Caco-2 (cell line): ENCODE measurements at regions not wholly inside any gene's neighbourhood (a gene's known extent, or its start where the extent isn't known, plus 50 kb on each side); places are given as distances from the start of the nearest gene placed in this dataset.
A peak's percentile ranks its signal among the peaks of the same experiment; 100 is the strongest.
"Not testable (repeated sequence)": the region's sequence is repeated elsewhere in the genome, so short reads cannot be mapped to it uniquely, and the experiment has no call there.

Source experiments
- BruUV-seq: library from RNA; stranded (reverse); fragments of 400-500 nt; replicated peaks from 2 replicates; lab custom pipeline; 2021; lab: Mats Ljungman, UMichigan
- CTCF ChIA-PET: fragments of 300-600 bp; sonication (Branson Sonifier 250); formaldehyde crosslinking; loops from one replicate; lab custom pipeline; 2022; ENCODE audit warnings: antibody characterized with exemption; lab: Charles Lee
- POLR2A ChIA-PET: fragments of 300-600 bp; sonication (Branson Sonifier 250); formaldehyde crosslinking; loops from one replicate; lab custom pipeline; 2022; ENCODE audit warnings: antibody characterized with exemption; lab: Charles Lee
- DNase-seq, 2 experiments: peaks; one replicate each; pipeline versions ENCODE4 v3.0.0 to v3.0.0-alpha.2; 2020 to 2022
- H3K27me3 ChIP-seq: replicated peaks from 2 replicates; pipeline ENCODE4 v1.6.0; 2011; ENCODE audit warnings: low read length; ENCODE audit not compliant: control insufficient read depth, insufficient read depth
- H3K36me3 ChIP-seq: 2 replicates; pipeline ENCODE4 v1.5.1; 2011; ENCODE audit warnings: low read length; ENCODE audit not compliant: control insufficient read depth, insufficient read depth
- H3K4me1 ChIP-seq: fragments of 250-450 bp; sonication (Bioruptor Pico); 2 replicates; pipeline ENCODE4 v1.5.1; 2020; ENCODE audit warnings: mild to moderate bottlenecking
- H3K4me3 ChIP-seq: 2 replicates; pipeline ENCODE4 v1.5.1; 2011; ENCODE audit warnings: low read depth, mild to moderate bottlenecking, control low read depth, low read length
- H3K9me3 ChIP-seq: fragments of 250-450 bp; sonication (Bioruptor Pico); 2 replicates; pipeline ENCODE4 v1.5.1; 2020; ENCODE audit warnings: mild to moderate bottlenecking, moderate library complexity
- H3K27ac Mint-ChIP-seq: one replicate; pipeline ENCODE4 v1.8.0; 2022; ENCODE audit warnings: mixed read lengths; ENCODE audit not compliant: unreplicated experiment
- H3K27me3 Mint-ChIP-seq: one replicate; pipeline ENCODE4 v1.8.0; 2022; ENCODE audit warnings: mixed read lengths; ENCODE audit not compliant: insufficient read depth, unreplicated experiment
- H3K36me3 Mint-ChIP-seq: one replicate; pipeline ENCODE4 v1.8.0; 2022; ENCODE audit warnings: mild to moderate bottlenecking, mixed read lengths; ENCODE audit not compliant: insufficient read depth, unreplicated experiment
- H3K4me1 Mint-ChIP-seq: one replicate; pipeline ENCODE4 v1.8.0; 2022; ENCODE audit warnings: low read depth, mixed read lengths; ENCODE audit not compliant: unreplicated experiment
- H3K4me3 Mint-ChIP-seq: one replicate; pipeline ENCODE4 v1.8.0; 2022; ENCODE audit warnings: mild to moderate bottlenecking, moderate library complexity, mixed read lengths; ENCODE audit not compliant: unreplicated experiment
- H3K9me3 Mint-ChIP-seq: one replicate; pipeline ENCODE4 v1.8.0; 2022; ENCODE audit warnings: mixed read lengths; ENCODE audit not compliant: unreplicated experiment
- CTCF ChIP-seq, 2 experiments: fragments of 200-600 bp in 1 of 2; IDR thresholded peaks; 1 replicate in 1 of 2; 2 replicates in 1 of 2; pipeline versions ENCODE4 v1.5.1 to v1.8.0; 2011 to 2022; ENCODE audit warnings: antibody characterized with exemption in 1 of 2, control low read depth in 1 of 2, inconsistent platforms in 1 of 2, low read depth in 1 of 2, low read length in 1 of 2, mild to moderate bottlenecking in 1 of 2, moderate library complexity in 1 of 2; ENCODE audit not compliant: insufficient read depth in 1 of 2, severe bottlenecking in 1 of 2, unreplicated experiment in 1 of 2
- intact Hi-C: fragments of 100-400 bp; cut with micrococcal nuclease; formaldehyde crosslinking; loops from one replicate; pipeline ENCODE4 v1.10.0; 2022; ENCODE audit not compliant: unreplicated experiment

- no peaks in the 10 kb centered on the region for H3K9me3 ChIP-seq
- no peak for DNase-seq
- no peak overlapping the region for H3K27ac Mint-ChIP-seq
- H3K9me3 Mint-ChIP-seq: no peaks in the 10 kb centered on the region
- H3K4me1 ChIP-seq: no peaks in the 10 kb centered on the region
- no peaks in the 10 kb centered on the region for H3K27me3 ChIP-seq
- TF ChIP-seq CTCF (IDR thresholded peaks at IDR 0.05; ENCODE audit: insufficient read depth in 1 of 2, low read depth in 1 of 2, low read length in 1 of 2, severe bottlenecking in 1 of 2, unreplicated experiment in 1 of 2): no peak
- H3K4me3 Mint-ChIP-seq: no peak overlapping the region
- CTCF ChIA-PET: no interaction called here
- no peaks in the 10 kb centered on the region for H3K36me3 Mint-ChIP-seq
- no peaks in the 10 kb centered on the region for H3K27me3 Mint-ChIP-seq
- no TSS peak for BruUV-seq
- POLR2A ChIA-PET: no interaction called here
- no peaks in the 10 kb centered on the region for H3K4me1 Mint-ChIP-seq
- H3K4me3 ChIP-seq: no peak overlapping the region
- H3K36me3 ChIP-seq: no peaks in the 10 kb centered on the region
- intact Hi-C loops: no loop called here
Observed at GRCh38 chr10:55746002-55746401, 615.1 kb downstream of the ZWINT start.

- ChIA-PET POLR2A (no interaction called here), CTCF (no interaction called here)
- no peak for DNase-seq
- no peak overlapping the region for H3K27ac Mint-ChIP-seq
- H3K4me3 ChIP-seq: no peak overlapping the region
- no peak overlapping the region for H3K4me3 Mint-ChIP-seq
- no peak for TF ChIP-seq CTCF (IDR thresholded peaks at IDR 0.05; ENCODE audit: insufficient read depth in 1 of 2, low read depth in 1 of 2, low read length in 1 of 2, severe bottlenecking in 1 of 2, unreplicated experiment in 1 of 2)
- BruUV-seq: no TSS peak
- H3K27me3 ChIP-seq: no peaks in the 10 kb centered on the region
- no peaks in the 10 kb centered on the region for H3K36me3 ChIP-seq
- intact Hi-C loops: loop anchor here (5.0 kb wide), 2 partner anchors 375 to 650 kb away; no protein-coding TSS in a partner anchor
- H3K27me3 Mint-ChIP-seq: no peaks in the 10 kb centered on the region
- no peaks in the 10 kb centered on the region for H3K9me3 Mint-ChIP-seq
- H3K36me3 Mint-ChIP-seq: no peaks in the 10 kb centered on the region
- no peaks in the 10 kb centered on the region for H3K4me1 Mint-ChIP-seq
- H3K4me1 ChIP-seq: no peaks in the 10 kb centered on the region
- no peaks in the 10 kb centered on the region for H3K9me3 ChIP-seq
Observed at GRCh38 chr10:55742487-55742886, 618.6 kb downstream of the ZWINT start.

GRCh38 chr10:55740767-55741166, 620.3 kb downstream of the ZWINT start:
- H3K36me3 Mint-ChIP-seq, POLR2A ChIA-PET, H3K4me3 Mint-ChIP-seq, H3K27me3 ChIP-seq, BruUV-seq, H3K9me3 ChIP-seq, H3K9me3 Mint-ChIP-seq, H3K4me1 ChIP-seq, H3K4me3 ChIP-seq, H3K36me3 ChIP-seq, H3K27me3 Mint-ChIP-seq, H3K4me1 Mint-ChIP-seq, DNase-seq, H3K27ac Mint-ChIP-seq: not testable (repeated sequence)
- CTCF ChIA-PET: interaction anchor here (0.8 kb wide), 1 partner anchor 72 kb away, joined by 3 read pairs; no protein-coding TSS in a partner anchor
- intact Hi-C loops: loop anchor here (1.0 to 5.0 kb wide), 3 partner anchors 72 to 648 kb away; no protein-coding TSS in a partner anchor
- TF ChIP-seq CTCF (IDR thresholded peaks at IDR 0.05; ENCODE audit: insufficient read depth in 1 of 2, low read depth in 1 of 2, low read length in 1 of 2, severe bottlenecking in 1 of 2, unreplicated experiment in 1 of 2): peak in 1 of 2 experiments; percentile 48
